ENCODE measurements at regions not wholly inside any gene's neighbourhood (a gene's known extent, or its start where the extent isn't known, plus 50 kb on each side); places are given as distances from the start of the nearest gene placed in this dataset.

DNA sequence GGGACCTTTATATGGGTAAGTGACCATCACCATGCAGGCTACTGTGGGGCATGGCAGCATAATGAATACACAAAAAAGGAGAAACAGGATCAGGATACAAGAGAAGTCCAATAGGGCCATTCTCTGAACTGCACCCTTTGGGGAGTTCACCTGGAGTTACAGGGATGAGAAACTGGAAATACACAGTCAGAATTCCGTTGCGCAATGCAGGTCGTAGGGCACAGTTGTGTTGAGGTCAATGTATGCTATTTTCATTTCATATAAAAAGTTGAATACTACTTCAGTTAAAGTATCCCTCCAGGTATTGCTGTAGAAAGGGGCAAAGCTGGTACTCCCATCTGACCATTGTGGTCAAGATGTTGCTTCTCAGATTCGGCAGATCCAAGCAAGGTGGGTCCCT lies 471.4 kb downstream of the DMRT2 start:
- no peak overlapping the region for H3K27ac ChIP-seq
- no peaks in the 10 kb centered on the region for H3K36me3 ChIP-seq (ENCODE audit: control insufficient read depth, insufficient read depth, low read length)
- H3K9ac ChIP-seq, result no peak overlapping the region
- no peaks in the 10 kb centered on the region for H3K79me2 ChIP-seq
- H3K9me3 ChIP-seq (ENCODE audit: control insufficient read depth, low read length), result no peaks in the 10 kb centered on the region
- H3K4me3 ChIP-seq (ENCODE audit: low read depth, low read length), result no peak overlapping the region
- no peaks in the 10 kb centered on the region for H3K4me1 ChIP-seq
- TF ChIP-seq, protein P1, sequence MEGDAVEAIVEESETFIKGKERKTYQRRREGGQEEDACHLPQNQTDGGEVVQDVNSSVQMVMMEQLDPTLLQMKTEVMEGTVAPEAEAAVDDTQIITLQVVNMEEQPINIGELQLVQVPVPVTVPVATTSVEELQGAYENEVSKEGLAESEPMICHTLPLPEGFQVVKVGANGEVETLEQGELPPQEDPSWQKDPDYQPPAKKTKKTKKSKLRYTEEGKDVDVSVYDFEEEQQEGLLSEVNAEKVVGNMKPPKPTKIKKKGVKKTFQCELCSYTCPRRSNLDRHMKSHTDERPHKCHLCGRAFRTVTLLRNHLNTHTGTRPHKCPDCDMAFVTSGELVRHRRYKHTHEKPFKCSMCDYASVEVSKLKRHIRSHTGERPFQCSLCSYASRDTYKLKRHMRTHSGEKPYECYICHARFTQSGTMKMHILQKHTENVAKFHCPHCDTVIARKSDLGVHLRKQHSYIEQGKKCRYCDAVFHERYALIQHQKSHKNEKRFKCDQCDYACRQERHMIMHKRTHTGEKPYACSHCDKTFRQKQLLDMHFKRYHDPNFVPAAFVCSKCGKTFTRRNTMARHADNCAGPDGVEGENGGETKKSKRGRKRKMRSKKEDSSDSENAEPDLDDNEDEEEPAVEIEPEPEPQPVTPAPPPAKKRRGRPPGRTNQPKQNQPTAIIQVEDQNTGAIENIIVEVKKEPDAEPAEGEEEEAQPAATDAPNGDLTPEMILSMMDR (IDR thresholded peaks at IDR 0.05), result no peak
- no peak overlapping the region for H3K4me2 ChIP-seq (ENCODE audit: low read length)
- H3K27me3 ChIP-seq (ENCODE audit: control insufficient read depth, insufficient read depth, low read length), result no peaks in the 10 kb centered on the region
- H2AFZ ChIP-seq, result no peak overlapping the region

DNA sequence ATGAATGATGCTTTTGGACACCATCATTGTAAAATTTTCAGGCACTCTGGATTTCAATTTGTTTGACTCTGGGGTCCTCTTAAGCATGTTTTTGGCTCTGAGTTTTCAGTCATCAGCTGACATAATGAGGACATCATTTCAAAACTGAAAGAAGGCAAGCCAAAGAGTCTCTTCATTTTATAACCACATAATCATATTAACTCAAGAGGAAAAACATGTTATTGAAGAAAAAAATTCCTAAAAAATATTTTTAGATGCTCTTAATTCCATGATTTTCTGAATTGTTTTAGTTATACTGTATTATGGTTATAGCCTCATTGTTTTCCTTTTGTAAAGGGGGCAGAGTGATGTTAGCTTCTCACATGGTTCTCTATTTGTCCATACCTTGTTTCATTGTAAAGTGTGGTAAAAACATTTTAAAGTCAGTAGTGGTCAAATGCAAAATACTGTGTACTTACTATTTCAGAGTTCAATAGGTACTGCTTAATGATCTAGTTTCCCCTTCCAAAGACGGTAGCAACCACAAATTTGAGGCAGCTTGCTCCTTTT lies 472.1 kb downstream of the DMRT2 start:
- Histone ChIP-seq H3K79me2 (no peaks in the 10 kb centered on the region), H3K4me3 (ENCODE audit: low read depth, low read length) (no peak overlapping the region), H3K9ac (no peak overlapping the region), H3K4me1 (no peaks in the 10 kb centered on the region), H3K9me3 (ENCODE audit: control insufficient read depth, low read length) (no peaks in the 10 kb centered on the region), H2AFZ (no peak overlapping the region), H3K4me2 (ENCODE audit: low read length) (no peak overlapping the region), H3K27ac (no peak overlapping the region), H3K27me3 (ENCODE audit: control insufficient read depth, insufficient read depth, low read length) (no peaks in the 10 kb centered on the region), H3K36me3 (ENCODE audit: control insufficient read depth, insufficient read depth, low read length) (no peaks in the 10 kb centered on the region)
- TF ChIP-seq, protein P1 (IDR thresholded peaks at IDR 0.05), result no peak

DNA sequence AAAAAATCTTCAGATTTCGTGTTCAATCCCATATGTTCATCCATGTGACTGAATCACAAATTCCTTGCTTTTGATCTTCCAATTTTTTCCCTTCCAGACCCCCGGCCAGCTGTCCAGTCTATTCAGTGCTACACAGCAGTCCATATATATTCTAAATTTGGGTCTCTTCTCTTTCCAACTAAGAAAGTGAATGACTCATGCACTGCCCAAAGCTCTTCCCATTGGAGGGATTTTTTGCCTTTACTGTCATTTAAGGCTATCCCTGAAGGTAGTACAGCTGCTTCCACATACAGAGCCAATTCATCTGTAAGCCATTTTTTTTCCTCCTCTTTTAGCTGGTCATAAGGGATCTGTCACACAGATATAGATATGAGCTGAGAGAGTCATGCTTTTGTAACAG lies 478.3 kb downstream of the DMRT2 start:
- Histone ChIP-seq H2AFZ (no peak overlapping the region), H3K4me2 (ENCODE audit: low read length) (no peak overlapping the region), H3K36me3 (ENCODE audit: control insufficient read depth, insufficient read depth, low read length) (no peaks in the 10 kb centered on the region), H3K4me3 (ENCODE audit: low read depth, low read length) (no peak overlapping the region), H3K4me1 (no peaks in the 10 kb centered on the region), H3K27ac (no peak overlapping the region), H3K9me3 (ENCODE audit: control insufficient read depth, low read length) (no peaks in the 10 kb centered on the region), H3K9ac (no peak overlapping the region), H3K79me2 (no peaks in the 10 kb centered on the region), H3K27me3 (ENCODE audit: control insufficient read depth, insufficient read depth, low read length) (no peaks in the 10 kb centered on the region)
- TF ChIP-seq, protein P1 (IDR thresholded peaks at IDR 0.05), result no peak

DNA sequence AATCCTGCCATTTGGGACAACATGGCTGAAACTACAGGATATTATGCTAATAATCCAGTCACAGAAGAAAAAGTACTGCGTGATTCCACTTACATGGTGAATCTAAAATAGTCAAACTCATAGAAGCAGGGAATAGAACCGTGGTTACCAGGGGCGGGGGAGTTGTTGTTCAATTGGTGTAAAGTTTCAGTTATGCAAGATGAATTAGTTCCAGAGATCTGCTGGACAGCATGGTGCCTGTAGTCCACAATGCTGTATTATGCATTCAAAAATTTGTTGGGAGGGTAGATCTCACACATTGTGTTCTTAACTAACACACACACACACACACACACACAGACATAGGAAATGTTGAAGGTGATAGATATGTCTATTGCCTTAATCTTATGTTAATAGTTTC lies 480.5 kb downstream of the DMRT2 start:
- Histone ChIP-seq H3K9ac (no peak overlapping the region), H3K4me1 (no peaks in the 10 kb centered on the region), H3K4me3 (ENCODE audit: low read depth, low read length) (no peak overlapping the region), H3K79me2 (no peaks in the 10 kb centered on the region), H2AFZ (no peak overlapping the region), H3K4me2 (ENCODE audit: low read length) (no peak overlapping the region), H3K27me3 (ENCODE audit: control insufficient read depth, insufficient read depth, low read length) (no peaks in the 10 kb centered on the region), H3K27ac (no peak overlapping the region), H3K9me3 (ENCODE audit: control insufficient read depth, low read length) (no peaks in the 10 kb centered on the region), H3K36me3 (ENCODE audit: control insufficient read depth, insufficient read depth, low read length) (no peaks in the 10 kb centered on the region)
- TF ChIP-seq, protein P1 (IDR thresholded peaks at IDR 0.05), result no peak

DNA sequence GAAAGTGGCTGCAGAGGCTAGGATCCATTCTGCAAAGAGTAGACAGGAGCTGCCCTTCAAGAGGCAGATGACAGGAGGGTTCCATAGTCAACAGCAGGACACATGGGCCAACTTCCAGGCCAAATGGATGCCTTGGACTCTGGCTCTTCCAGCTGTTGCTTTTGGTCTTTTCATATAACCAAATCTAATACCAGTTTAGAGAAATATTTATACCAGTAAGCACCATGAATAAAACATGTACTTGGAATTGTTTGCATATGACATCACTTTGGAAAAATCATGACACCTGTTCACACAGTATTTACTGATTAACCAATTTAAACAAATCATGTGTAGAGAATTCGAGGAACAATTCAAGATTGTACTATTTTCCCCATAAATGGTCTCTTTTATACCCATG lies 481.3 kb downstream of the DMRT2 start:
- H3K9ac ChIP-seq, result no peak overlapping the region
- H3K4me1 ChIP-seq, result no peaks in the 10 kb centered on the region
- no peak overlapping the region for H2AFZ ChIP-seq
- no peaks in the 10 kb centered on the region for H3K9me3 ChIP-seq (ENCODE audit: control insufficient read depth, low read length)
- H3K27ac ChIP-seq, result no peak overlapping the region
- H3K4me3 ChIP-seq (ENCODE audit: low read depth, low read length), result no peak overlapping the region
- TF ChIP-seq, protein P1 (IDR thresholded peaks at IDR 0.05), result no peak
- H3K4me2 ChIP-seq (ENCODE audit: low read length), result no peak overlapping the region
- H3K27me3 ChIP-seq (ENCODE audit: control insufficient read depth, insufficient read depth, low read length), result no peaks in the 10 kb centered on the region
- no peaks in the 10 kb centered on the region for H3K79me2 ChIP-seq
- H3K36me3 ChIP-seq (ENCODE audit: control insufficient read depth, insufficient read depth, low read length), result no peaks in the 10 kb centered on the region

Measured in parathyroid adenoma (tissue), 2 donors.